NCI-H69 (cell line): ENCODE measurements at regions not wholly inside any gene's neighbourhood (a gene's known extent, or its start where the extent isn't known, plus 50 kb on each side); places are given as distances from the start of the nearest gene placed in this dataset.

Source experiments
- DNase-seq: peaks from one replicate; lab custom pipeline; 2025; lab: John Stamatoyannopoulos, UW

- no peak for DNase-seq
Observed at GRCh38 chr14:100955201-100955600, 51.7 kb upstream of the RTL1 start.

GRCh38 chr14:100962494-100962893, 59.0 kb upstream of the RTL1 start:
- DNase-seq, result no peak

- no peak for DNase-seq
Observed at GRCh38 chr14:100965296-100965695, 61.8 kb upstream of the RTL1 start.

DNA sequence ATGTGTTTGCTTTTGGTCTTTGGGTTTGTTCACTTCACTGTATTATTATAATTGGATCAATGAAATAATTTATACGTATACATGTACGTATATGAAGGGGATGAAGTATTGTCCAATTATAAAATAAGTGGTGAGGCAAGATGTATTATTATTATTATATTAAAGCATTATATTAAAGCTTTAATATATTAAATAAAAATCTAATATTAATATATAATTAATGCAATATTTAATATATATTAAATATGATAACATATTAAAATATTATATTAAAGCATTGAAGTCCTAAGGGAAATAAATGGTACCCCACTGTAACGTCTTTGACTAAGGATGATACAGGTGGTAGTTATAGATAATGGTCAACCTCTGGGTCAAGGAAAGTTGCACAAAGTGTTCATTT, 63.7 kb upstream of the RTL1 start:
- DNase-seq, result no peak

GRCh38 chr14:100967930-100968329, 64.4 kb upstream of the RTL1 start:
- DNase-seq, result no peak

- no peak for DNase-seq
Observed at GRCh38 chr14:100972118-100972897, 68.8 kb upstream of the RTL1 start.

DNA sequence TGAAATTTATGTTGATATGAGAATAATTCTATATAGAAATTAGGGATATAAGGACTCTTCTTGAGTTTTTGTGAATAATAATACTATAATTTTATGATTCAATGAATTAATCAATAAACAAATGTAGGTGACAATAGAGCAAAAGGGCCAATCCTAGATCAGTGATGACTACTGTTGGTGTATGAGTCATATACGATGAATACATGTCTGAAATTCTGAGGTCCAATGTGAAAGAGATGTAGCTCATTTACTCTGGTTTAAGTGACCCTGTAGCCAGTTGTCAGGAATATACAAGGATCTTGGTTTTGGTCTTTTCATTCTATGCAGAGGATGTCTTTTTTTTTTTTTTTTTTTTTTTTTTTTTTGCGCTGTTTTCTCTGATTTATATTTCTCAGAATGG, 72.1 kb upstream of the RTL1 start:
- DNase-seq, result no peak

DNA sequence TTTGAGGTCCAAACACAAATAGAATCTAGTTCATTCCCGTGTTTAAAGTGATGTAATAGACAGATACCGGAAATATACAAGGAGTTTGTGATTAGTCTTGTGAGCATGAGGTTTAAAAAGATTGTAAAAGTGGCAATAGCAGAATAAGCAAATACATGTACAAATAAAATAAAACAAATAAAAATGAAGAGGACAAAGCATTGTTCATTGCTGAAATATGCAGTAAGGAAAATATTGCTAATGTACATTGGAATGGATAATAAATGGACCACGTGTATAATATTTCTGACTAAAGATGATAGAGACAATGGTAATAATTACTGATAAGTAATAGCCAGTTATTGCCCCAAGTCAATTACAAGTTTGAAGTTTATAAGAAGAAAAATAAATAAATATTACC, 75.6 kb upstream of the RTL1 start:
- DNase-seq, result no peak

- no peak for DNase-seq
Observed at GRCh38 chr14:100979780-100980179, 76.3 kb upstream of the RTL1 start.

GRCh38 chr14:100980823-100981222, 77.3 kb upstream of the RTL1 start:
- no peak for DNase-seq

DNA sequence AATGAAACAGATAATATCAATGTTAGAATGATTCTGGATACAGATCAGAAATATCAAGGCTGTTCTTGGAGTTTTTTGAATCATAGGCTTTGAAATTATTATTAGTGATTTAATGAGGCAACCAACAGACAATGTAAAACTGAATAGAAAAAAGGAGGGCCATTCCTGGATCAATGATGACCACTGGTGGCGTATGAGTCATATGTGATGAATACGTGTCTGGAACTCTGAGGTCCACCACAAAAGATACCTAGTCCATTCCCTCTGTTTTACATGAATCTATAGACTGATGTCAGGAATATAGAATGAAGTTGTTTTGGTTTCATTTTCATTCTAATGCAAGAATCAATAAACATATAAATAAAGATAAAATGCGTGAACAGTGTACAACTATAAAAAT, 78.3 kb upstream of the RTL1 start:
- DNase-seq, result no peak

GRCh38 chr14:100982353-100982752, 78.8 kb upstream of the RTL1 start:
- DNase-seq, result no peak

DNA sequence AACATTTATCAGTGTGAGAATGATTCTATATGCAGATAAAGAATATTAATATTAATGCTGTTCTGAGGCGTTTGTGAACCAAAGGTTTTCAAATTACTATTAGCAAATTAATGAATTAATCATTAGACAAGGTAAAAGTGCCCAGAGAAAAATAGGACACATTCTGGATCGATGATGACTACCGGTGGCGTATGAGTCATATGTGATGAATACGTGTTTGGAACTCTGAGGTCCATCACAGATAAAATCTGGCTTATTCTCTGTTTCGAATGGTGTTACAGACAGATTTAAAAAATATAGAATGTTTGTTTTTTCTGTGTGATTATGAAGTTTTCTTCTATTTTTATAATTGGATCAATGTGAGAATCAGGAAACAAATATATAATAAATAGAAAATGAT, 79.2 kb upstream of the RTL1 start:
- DNase-seq, result no peak

DNA sequence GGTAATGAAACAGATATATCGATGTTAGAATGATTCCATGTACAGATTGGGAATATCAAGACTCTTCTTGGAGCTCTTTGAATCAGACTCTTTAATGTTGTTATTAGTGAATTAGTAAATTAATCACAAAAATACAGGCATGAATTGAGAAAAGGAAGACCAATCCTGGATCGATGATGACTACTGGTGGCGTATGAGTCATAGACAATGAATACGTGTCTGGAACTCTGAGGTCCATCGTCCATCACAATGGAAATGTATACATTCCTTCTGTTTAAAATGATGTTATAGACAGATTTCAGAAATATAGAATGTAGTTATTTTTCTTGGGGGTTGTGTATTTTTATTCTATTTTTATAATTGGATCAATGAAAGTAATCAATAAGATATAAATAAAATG, 80.2 kb upstream of the RTL1 start:
- no peak for DNase-seq

GRCh38 chr14:100988011-100988410, 84.5 kb upstream of the RTL1 start:
- no peak for DNase-seq

GRCh38 chr14:100988411-100988900, 84.9 kb upstream of the RTL1 start:
- DNase-seq, result no peak

- DNase-seq, result no peak
Observed at GRCh38 chr14:100988956-100989355, 85.4 kb upstream of the RTL1 start.

DNA sequence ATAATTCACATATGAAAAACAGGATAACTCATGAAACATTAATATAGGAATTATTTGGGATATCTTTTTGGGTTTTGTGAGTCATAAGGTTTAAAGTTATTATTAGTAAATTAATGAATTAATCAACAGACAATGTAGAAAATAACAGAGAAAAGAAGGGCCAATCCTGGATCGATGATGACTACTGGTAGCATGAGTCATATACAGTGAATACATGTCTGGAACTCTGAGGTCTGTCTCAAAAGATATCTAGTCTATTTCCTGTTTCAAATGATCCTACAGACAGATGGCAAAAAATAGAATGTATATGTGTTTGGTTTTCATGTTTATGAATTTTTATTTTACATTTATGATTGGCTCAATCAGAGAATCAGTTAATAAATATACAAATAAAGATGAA, 86.4 kb upstream of the RTL1 start:
- DNase-seq, result no peak

DNA sequence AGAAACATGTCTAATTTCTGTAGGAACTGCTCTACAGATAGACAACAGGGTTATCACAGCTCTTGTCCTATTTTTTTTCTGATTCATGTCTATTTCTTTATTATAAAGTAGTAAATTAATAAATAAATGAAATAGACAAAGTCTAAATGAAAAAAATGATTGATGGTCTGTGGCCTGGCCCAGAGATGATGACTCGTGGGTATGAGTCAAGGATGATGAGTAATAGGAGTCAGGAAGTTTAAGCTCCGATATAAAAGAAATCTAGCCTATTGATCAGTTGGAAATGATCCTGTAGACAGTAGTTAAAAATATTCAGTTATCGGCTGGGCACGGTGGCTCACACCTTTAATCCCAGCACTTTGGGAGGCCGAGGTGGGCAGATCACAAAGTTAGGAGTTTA, 90.6 kb upstream of the RTL1 start:
- no peak for DNase-seq

- no peak for DNase-seq
Observed at GRCh38 chr14:100994756-100995330, 91.3 kb upstream of the RTL1 start.

GRCh38 chr14:101000711-101001250, 97.3 kb upstream of the RTL1 start:
- DNase-seq, result no peak

DNA sequence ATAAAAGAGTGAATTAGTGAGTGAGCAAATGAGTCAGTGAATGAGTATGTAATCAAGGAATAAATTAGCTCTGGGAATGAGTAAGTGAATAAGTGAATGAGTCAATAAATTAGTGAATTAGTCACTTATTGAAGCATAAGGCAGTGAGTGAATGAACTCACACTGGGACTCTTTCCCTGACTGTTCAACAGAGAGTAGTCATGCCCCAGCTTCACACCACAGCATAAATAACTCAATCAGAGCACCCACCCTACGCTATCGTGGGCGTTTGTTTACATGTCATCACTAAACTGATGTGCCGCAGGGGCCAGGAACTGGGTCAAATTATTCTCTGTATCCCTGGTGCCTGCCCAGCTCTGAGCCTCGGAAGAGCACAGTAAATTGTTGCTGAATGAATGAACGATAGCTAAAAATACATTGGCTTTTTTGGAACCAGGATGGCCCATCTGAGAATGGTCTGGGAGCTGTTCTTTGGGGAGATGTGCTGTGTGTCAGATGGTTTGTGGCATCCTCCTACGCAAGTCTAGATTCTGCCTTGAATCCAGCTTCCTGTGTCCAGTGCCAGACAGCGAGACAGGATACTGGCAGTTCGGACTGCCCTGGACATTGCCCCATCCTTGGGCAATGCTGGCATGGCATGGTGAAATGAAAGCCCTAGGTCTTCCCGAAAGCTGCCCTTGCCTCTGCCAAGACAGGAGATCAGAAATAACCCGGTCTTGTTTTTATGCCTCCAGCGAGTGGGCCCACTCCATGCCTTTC, 98.0 kb upstream of the RTL1 start:
- DNase-seq, result no peak

GRCh38 chr14:101002738-101003137, 99.2 kb upstream of the RTL1 start:
- no peak for DNase-seq
